ENCODE measurements at regions not wholly inside any gene's neighbourhood (a gene's known extent, or its start where the extent isn't known, plus 50 kb on each side); places are given as distances from the start of the nearest gene placed in this dataset.

GRCh38 chr10:32144817-32145688 lies 88.8 kb upstream of the KIF5B start:
- ChIA-PET CTCF (no interaction called here), POLR2A (no interaction called here)
- H3K27me3 Mint-ChIP-seq (ENCODE audit: insufficient read depth, unreplicated experiment): no peaks in the 10 kb centered on the region
- H3K4me1 ChIP-seq: peaks cover 18% of the 10 kb centered on the region
- H3K4me3 Mint-ChIP-seq (ENCODE audit: unreplicated experiment): no peak overlapping the region
- TF ChIP-seq CTCF (IDR thresholded peaks at IDR 0.05; ENCODE audit: insufficient read depth in 1 of 2, low read depth in 1 of 2, low read length in 1 of 2, severe bottlenecking in 1 of 2, unreplicated experiment in 1 of 2): no peak
- intact Hi-C loops (cut with micrococcal nuclease; ENCODE audit: unreplicated experiment): no loop called here
- no TSS peak for BruUV-seq (replicated peaks)
- H3K4me1 Mint-ChIP-seq (ENCODE audit: low read depth, unreplicated experiment): peaks cover 26% of the 10 kb centered on the region
- no peak overlapping the region for H3K4me3 ChIP-seq (ENCODE audit: low read depth, low read length)
- no peaks in the 10 kb centered on the region for H3K9me3 Mint-ChIP-seq (ENCODE audit: unreplicated experiment)
- no peaks in the 10 kb centered on the region for H3K36me3 ChIP-seq (ENCODE audit: control insufficient read depth, insufficient read depth, low read length)
- no peak for DNase-seq
- no peaks in the 10 kb centered on the region for H3K9me3 ChIP-seq
- H3K36me3 Mint-ChIP-seq (ENCODE audit: insufficient read depth, unreplicated experiment): no peaks in the 10 kb centered on the region
- no peak overlapping the region for H3K27ac Mint-ChIP-seq (ENCODE audit: unreplicated experiment)
- H3K27me3 ChIP-seq (replicated peaks; ENCODE audit: control insufficient read depth, insufficient read depth, low read length): no peaks in the 10 kb centered on the region

GRCh38 chr10:32143302-32143847 lies 87.2 kb upstream of the KIF5B start:
- no TSS peak for BruUV-seq (replicated peaks)

GRCh38 chr10:32142646-32143045 lies 86.4 kb upstream of the KIF5B start:
- H3K36me3 ChIP-seq (ENCODE audit: control insufficient read depth, insufficient read depth, low read length): no peaks in the 10 kb centered on the region
- Mint-ChIP-seq H3K9me3 (ENCODE audit: unreplicated experiment) (no peaks in the 10 kb centered on the region), H3K4me1 (ENCODE audit: low read depth, unreplicated experiment) (peaks cover 21% of the 10 kb centered on the region), H3K27ac (ENCODE audit: unreplicated experiment) (no peak overlapping the region), H3K4me3 (ENCODE audit: unreplicated experiment) (no peak overlapping the region), H3K27me3 (ENCODE audit: insufficient read depth, unreplicated experiment) (no peaks in the 10 kb centered on the region), H3K36me3 (ENCODE audit: insufficient read depth, unreplicated experiment) (no peaks in the 10 kb centered on the region)
- POLR2A ChIA-PET: no interaction called here
- DNase-seq: no peak
- intact Hi-C loops (cut with micrococcal nuclease; ENCODE audit: unreplicated experiment): no loop called here
- CTCF ChIA-PET: no interaction called here
- H3K9me3 ChIP-seq: no peaks in the 10 kb centered on the region
- H3K27me3 ChIP-seq (replicated peaks; ENCODE audit: control insufficient read depth, insufficient read depth, low read length): no peaks in the 10 kb centered on the region
- TF ChIP-seq CTCF (IDR thresholded peaks at IDR 0.05; ENCODE audit: insufficient read depth in 1 of 2, low read depth in 1 of 2, low read length in 1 of 2, severe bottlenecking in 1 of 2, unreplicated experiment in 1 of 2): no peak
- no peak overlapping the region for H3K4me3 ChIP-seq (ENCODE audit: low read depth, low read length)
- H3K4me1 ChIP-seq: peaks cover 28% of the 10 kb centered on the region
- no TSS peak for BruUV-seq (replicated peaks)

More at GRCh38 chr10:32143302-32143847, 87.2 kb upstream of the KIF5B start:
- H3K4me1 Mint-ChIP-seq (ENCODE audit: low read depth, unreplicated experiment): peaks cover 21% of the 10 kb centered on the region
- Histone ChIP-seq H3K4me3 (ENCODE audit: low read depth, low read length) (no peak overlapping the region), H3K9me3 (no peaks in the 10 kb centered on the region), H3K36me3 (ENCODE audit: control insufficient read depth, insufficient read depth, low read length) (no peaks in the 10 kb centered on the region), H3K4me1 (peaks cover 28% of the 10 kb centered on the region), H3K27me3 (replicated peaks; ENCODE audit: control insufficient read depth, insufficient read depth, low read length) (no peaks in the 10 kb centered on the region)
- CTCF ChIA-PET: no interaction called here
- no peaks in the 10 kb centered on the region for H3K36me3 Mint-ChIP-seq (ENCODE audit: insufficient read depth, unreplicated experiment)
- H3K4me3 Mint-ChIP-seq (ENCODE audit: unreplicated experiment): no peak overlapping the region
- POLR2A ChIA-PET: no interaction called here
- no peak for TF ChIP-seq CTCF (IDR thresholded peaks at IDR 0.05; ENCODE audit: insufficient read depth in 1 of 2, low read depth in 1 of 2, low read length in 1 of 2, severe bottlenecking in 1 of 2, unreplicated experiment in 1 of 2)
- no peaks in the 10 kb centered on the region for H3K9me3 Mint-ChIP-seq (ENCODE audit: unreplicated experiment)
- no peak overlapping the region for H3K27ac Mint-ChIP-seq (ENCODE audit: unreplicated experiment)
- no peaks in the 10 kb centered on the region for H3K27me3 Mint-ChIP-seq (ENCODE audit: insufficient read depth, unreplicated experiment)
- intact Hi-C loops (cut with micrococcal nuclease; ENCODE audit: unreplicated experiment): no loop called here
- no peak for DNase-seq

Data from Caco-2 (cell line).